Ovary (tissue), 3 donors: ENCODE measurements at regions not wholly inside any gene's neighbourhood (a gene's known extent, or its start where the extent isn't known, plus 50 kb on each side); places are given as distances from the start of the nearest gene placed in this dataset.

Experiments
- POLR2A ChIP-seq: fragments of 450-650 bp; IDR thresholded peaks from one replicate; pipeline ENCODE4 v1.6.1; 2017; ENCODE audit warnings: antibody characterized with exemption, mild to moderate bottlenecking, moderate library complexity
- TF ChIP-seq, protein P1 (sequence below), 3 donors: fragments of 450-650 bp in 2 of 3; fragments of 200-600 bp in 1 of 3; IDR thresholded peaks; one replicate each; pipeline versions ENCODE4 v1.5.1 to v1.8.0; 2016 to 2022; ENCODE audit warnings: antibody characterized with exemption in 3 of 3, mild to moderate bottlenecking in 1 of 3
- donor health status: DM: no; HTN: no; CAD: no.

GRCh38 chr4:92104506-92104905 lies 199.3 kb upstream of the GRID2 start:
- TF ChIP-seq, protein P1, sequence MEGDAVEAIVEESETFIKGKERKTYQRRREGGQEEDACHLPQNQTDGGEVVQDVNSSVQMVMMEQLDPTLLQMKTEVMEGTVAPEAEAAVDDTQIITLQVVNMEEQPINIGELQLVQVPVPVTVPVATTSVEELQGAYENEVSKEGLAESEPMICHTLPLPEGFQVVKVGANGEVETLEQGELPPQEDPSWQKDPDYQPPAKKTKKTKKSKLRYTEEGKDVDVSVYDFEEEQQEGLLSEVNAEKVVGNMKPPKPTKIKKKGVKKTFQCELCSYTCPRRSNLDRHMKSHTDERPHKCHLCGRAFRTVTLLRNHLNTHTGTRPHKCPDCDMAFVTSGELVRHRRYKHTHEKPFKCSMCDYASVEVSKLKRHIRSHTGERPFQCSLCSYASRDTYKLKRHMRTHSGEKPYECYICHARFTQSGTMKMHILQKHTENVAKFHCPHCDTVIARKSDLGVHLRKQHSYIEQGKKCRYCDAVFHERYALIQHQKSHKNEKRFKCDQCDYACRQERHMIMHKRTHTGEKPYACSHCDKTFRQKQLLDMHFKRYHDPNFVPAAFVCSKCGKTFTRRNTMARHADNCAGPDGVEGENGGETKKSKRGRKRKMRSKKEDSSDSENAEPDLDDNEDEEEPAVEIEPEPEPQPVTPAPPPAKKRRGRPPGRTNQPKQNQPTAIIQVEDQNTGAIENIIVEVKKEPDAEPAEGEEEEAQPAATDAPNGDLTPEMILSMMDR (IDR thresholded peaks at IDR 0.05), result no peak
- TF ChIP-seq POLR2A, result no peak
